K562 (cell line): ENCODE measurements at regions not wholly inside any gene's neighbourhood (a gene's known extent, or its start where the extent isn't known, plus 50 kb on each side); places are given as distances from the start of the nearest gene placed in this dataset.

Experiments
- ATAC-seq: fragments of 200-7000 bp; cut with Tn5 transposase; 3 replicates; pipeline ENCODE4 v1.9.1; 2020; ENCODE audit warnings: moderate library complexity
- BruUV-seq: library from RNA; stranded (reverse); fragments of 400-500 nt; replicated peaks from 2 replicates; lab custom pipeline; 2021; lab: Mats Ljungman, UMichigan
- CTCF ChIA-PET: fragments of 300-600 bp; formaldehyde crosslinking; extraction: SDS; loops from one replicate; lab custom pipeline; 2021; ENCODE audit warnings: low intra/inter-chr PET ratio; lab: Yijun Ruan, JAX
- POLR2A ChIA-PET: fragments of 300-600, 350-650 bp; sonication (Branson Sonifier 250); formaldehyde crosslinking; extraction: SDS; loops from one replicate; lab custom pipeline; 2021; ENCODE audit warnings: antibody characterized with exemption, inconsistent platforms; lab: Yijun Ruan, JAX
- DNase-seq, 4 experiments: peaks; one replicate each; pipeline versions ENCODE4 v3.0.0 to v3.0.0-alpha.2; 2011 to 2018; ENCODE audit warnings: low spot score in 3 of 4, mixed read lengths in 3 of 4; ENCODE audit errors: extremely low read depth in 1 of 4
- FAIRE-seq: peaks from 2 replicates; lab custom pipeline; 2011; peaks lifted over from hg19 to GRCh38; lab: Jason Lieb, UNC
- H2AFZ ChIP-seq: 2 replicates; pipeline ENCODE4 v1.6.0; 2011; ENCODE audit warnings: low read depth, low read length, control low read depth, inconsistent platforms
- H3K27ac ChIP-seq: fragments of 200-600 bp; 3 replicates; pipeline ENCODE4 v1.8.0; 2011; ENCODE audit warnings: low read depth, mild to moderate bottlenecking, control low read depth, inconsistent platforms, low read length, moderate library complexity, mixed read lengths; ENCODE audit errors: extremely low read depth
- H3K27me3 ChIP-seq, 2 experiments: fragments of 300-600 bp in 1 of 2; 2 replicates in 1 of 2; 3 replicates in 1 of 2; pipeline versions ENCODE4 v1.6.0 to v1.8.0; 2011; ENCODE audit warnings: inconsistent platforms in 2 of 2, low read length in 2 of 2, mild to moderate bottlenecking in 1 of 2, mixed read lengths in 1 of 2, moderate library complexity in 1 of 2; ENCODE audit not compliant: control insufficient read depth in 2 of 2, insufficient read depth in 2 of 2
- H3K36me3 ChIP-seq: fragments of 300-600 bp; 3 replicates; pipeline ENCODE4 v1.8.0; 2011; ENCODE audit warnings: mild to moderate bottlenecking, low read length, inconsistent platforms; ENCODE audit not compliant: control insufficient read depth, insufficient read depth
- H3K4me1 ChIP-seq, 2 experiments: fragments of 200-600 bp in 1 of 2; replicated peaks in 1 of 2; 2 replicates in 1 of 2; 3 replicates in 1 of 2; pipeline versions ENCODE4 v1.5.1 to v1.8.0; 2011; ENCODE audit warnings: inconsistent platforms in 2 of 2, low read length in 2 of 2, mild to moderate bottlenecking in 1 of 2, mixed read lengths in 1 of 2, moderate library complexity in 1 of 2; ENCODE audit not compliant: control insufficient read depth in 2 of 2, insufficient read depth in 2 of 2
- H3K4me2 ChIP-seq: 2 replicates; pipeline ENCODE4 v1.6.1; 2011; ENCODE audit warnings: low read length, control low read depth, inconsistent platforms, mixed read lengths; ENCODE audit not compliant: insufficient read depth
- H3K4me3 ChIP-seq: fragments of 200-600 bp; sonication (generic), shearing (Covaris generic); 2 replicates; pipeline ENCODE4 v1.5.1; 2016; ENCODE audit warnings: control low read depth, inconsistent platforms
- H3K79me2 ChIP-seq: fragments of 200-600 bp; 3 replicates; pipeline ENCODE4 v1.8.0; 2011; ENCODE audit warnings: low read length, inconsistent platforms; ENCODE audit not compliant: control insufficient read depth, insufficient read depth
- H3K9ac ChIP-seq, 2 experiments: 2 replicates each; pipeline versions ENCODE4 v1.6.0 to v1.6.1; 2011; ENCODE audit warnings: low read depth in 2 of 2, low read length in 2 of 2, control low read depth in 1 of 2, inconsistent platforms in 1 of 2, mild to moderate bottlenecking in 1 of 2, mixed read lengths in 1 of 2; ENCODE audit not compliant: insufficient read depth in 1 of 2
- H3K9me1 ChIP-seq: one replicate; pipeline ENCODE4 v1.6.0; 2011; ENCODE audit warnings: inconsistent platforms, mild to moderate bottlenecking, low read length, moderate library complexity; ENCODE audit not compliant: control insufficient read depth, insufficient read depth
- H3K9me3 ChIP-seq: replicated peaks from 2 replicates; pipeline ENCODE4 v1.5.1; 2011; ENCODE audit warnings: low read depth, low read length, inconsistent platforms; ENCODE audit not compliant: control insufficient read depth, insufficient read depth
- H4K20me1 ChIP-seq: replicated peaks from 2 replicates; pipeline ENCODE4 v1.6.1; 2011; ENCODE audit warnings: low read length, inconsistent platforms, mixed read lengths; ENCODE audit not compliant: control insufficient read depth, insufficient read depth
- FOXA1 ChIP-seq: fragments of 450-650 bp; IDR thresholded peaks from 2 replicates; pipeline ENCODE4 v1.6.1; 2016; ENCODE audit warnings: mild to moderate bottlenecking, borderline replicate concordance
- MAZ ChIP-seq, 2 experiments: fragments of 450-650 bp in 1 of 2; sonication (generic) in 1 of 2; formaldehyde crosslinking; IDR thresholded peaks in 1 of 2; conservative IDR thresholded peaks in 1 of 2; 2 replicates each; pipeline versions ENCODE4 v1.4.0 to v1.5.0; 2020; ENCODE audit warnings: mild to moderate bottlenecking in 1 of 2, missing genetic modification reagents in 1 of 2
- PTBP1 ChIP-seq: fragments of 200-400 bp; formaldehyde crosslinking; IDR thresholded peaks from 2 replicates; pipeline ENCODE4 v1.6.1; 2017; ENCODE audit warnings: low read depth, low read length
- SIRT6 ChIP-seq: IDR thresholded peaks from one replicate; pipeline ENCODE4 v1.6.1; 2012; ENCODE audit warnings: low read depth, mild to moderate bottlenecking, control low read depth, inconsistent platforms, low read length, moderate library complexity
- SMARCB1 ChIP-seq: IDR thresholded peaks from 2 replicates; pipeline ENCODE4 v1.6.1; 2011; ENCODE audit warnings: improper control_type of control experiment, low read depth; ENCODE audit not compliant: insufficient read length
- SP1 ChIP-seq: sonication (generic); formaldehyde crosslinking; IDR thresholded peaks from 2 replicates; pipeline ENCODE4 v1.8.1; 2022; ENCODE audit warnings: mild to moderate bottlenecking, missing genetic modification reagents
- SRSF7 ChIP-seq: fragments of 200-400 bp; formaldehyde crosslinking; optimal IDR thresholded peaks from 2 replicates; pipeline ENCODE3; 2017; ENCODE audit warnings: mild to moderate bottlenecking, low read depth, low read length
- WGBS: fragments of 100-300 bp; shearing (Covaris generic); methylation state at CpG from one replicate; pipeline ENCODE4 v1.1.6; 2016; ENCODE audit warnings: low coverage, mixed read lengths; ENCODE audit not compliant: insufficient coverage; ENCODE audit errors: missing lambda C conversion rate; 5-methylcytosine and 5-hydroxymethylcytosine counted together
- in situ Hi-C: fragments of 300-500 bp; cut with MboI; formaldehyde crosslinking; loops from 4 replicates; pipeline ENCODE4 v1.15.0; 2018; ENCODE audit warnings: inconsistent platforms, mixed read lengths
- intact Hi-C: fragments of 100-400 bp; cut with micrococcal nuclease; formaldehyde crosslinking; loops from 2 replicates; pipeline ENCODE4 v1.14.2; 2022
- TF ChIP-seq, protein P1 (sequence below), 2 experiments: fragments of 450-650 bp; IDR thresholded peaks; 2 replicates each; pipeline ENCODE4 v1.6.1; 2016
- TF ChIP-seq, protein P2 (sequence below): fragments of 250-450 bp; sonication (Bioruptor Pico); IDR thresholded peaks from 2 replicates; pipeline ENCODE4 v1.4.0; 2020; ENCODE audit warnings: mild to moderate bottlenecking, moderate library complexity
- TF ChIP-seq, protein P3 (sequence below): fragments of 450-650 bp; formaldehyde crosslinking; conservative IDR thresholded peaks from 2 replicates; pipeline ENCODE4 v1.4.0; 2022; ENCODE audit warnings: mild to moderate bottlenecking, missing genetic modification characterization

DNA sequence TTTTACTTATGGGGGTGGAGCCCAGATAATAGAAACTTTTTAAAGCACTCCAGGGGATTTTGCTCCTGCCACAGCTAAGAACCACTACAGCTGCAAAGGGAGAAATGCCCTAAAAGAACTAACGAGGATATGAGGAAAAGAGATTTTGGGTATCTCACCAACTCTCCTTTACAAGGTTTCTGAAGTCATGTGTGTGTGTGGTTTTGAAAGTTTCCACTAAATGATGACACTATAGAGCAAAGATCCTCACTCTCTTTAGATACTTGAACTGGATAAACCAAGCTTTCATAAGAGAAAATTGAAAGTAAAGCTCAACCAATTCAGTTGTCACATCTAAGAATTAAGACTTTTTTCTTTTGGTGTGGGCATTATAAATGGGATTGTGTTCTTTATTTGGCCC lies 455.3 kb upstream of the ALCAM start (continued):
- TF ChIP-seq, protein P1, sequence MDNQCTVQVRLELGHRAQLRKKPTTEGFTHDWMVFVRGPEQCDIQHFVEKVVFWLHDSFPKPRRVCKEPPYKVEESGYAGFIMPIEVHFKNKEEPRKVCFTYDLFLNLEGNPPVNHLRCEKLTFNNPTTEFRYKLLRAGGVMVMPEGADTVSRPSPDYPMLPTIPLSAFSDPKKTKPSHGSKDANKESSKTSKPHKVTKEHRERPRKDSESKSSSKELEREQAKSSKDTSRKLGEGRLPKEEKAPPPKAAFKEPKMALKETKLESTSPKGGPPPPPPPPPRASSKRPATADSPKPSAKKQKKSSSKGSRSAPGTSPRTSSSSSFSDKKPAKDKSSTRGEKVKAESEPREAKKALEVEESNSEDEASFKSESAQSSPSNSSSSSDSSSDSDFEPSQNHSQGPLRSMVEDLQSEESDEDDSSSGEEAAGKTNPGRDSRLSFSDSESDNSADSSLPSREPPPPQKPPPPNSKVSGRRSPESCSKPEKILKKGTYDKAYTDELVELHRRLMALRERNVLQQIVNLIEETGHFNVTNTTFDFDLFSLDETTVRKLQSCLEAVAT (IDR thresholded peaks at IDR 0.05), result no peak
- TF ChIP-seq SMARCB1, result no peak
- no peak for TF ChIP-seq SP1 (CRISPR knock-in tag)

DNA sequence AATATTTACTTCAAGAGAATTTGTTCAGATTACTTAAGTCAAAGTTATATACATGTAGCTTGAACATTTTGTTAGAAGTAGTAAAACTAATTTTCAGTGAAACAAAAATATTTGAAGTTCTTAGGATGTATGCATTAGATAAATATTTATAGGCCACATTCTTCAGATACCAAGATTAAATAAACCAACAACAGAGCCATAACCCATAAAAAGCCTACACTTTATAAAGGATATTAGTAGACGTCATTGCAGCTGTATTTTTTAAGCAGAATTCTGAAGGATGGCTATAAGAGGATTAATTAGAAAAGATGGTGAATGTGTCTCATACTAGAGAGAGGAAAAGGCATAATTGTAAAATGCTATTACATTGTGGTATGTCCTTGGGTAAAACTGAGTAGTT lies 449.7 kb upstream of the ALCAM start:
- no peak overlapping the region for H3K9ac ChIP-seq
- no peaks in the 10 kb centered on the region for H3K27me3 ChIP-seq
- POLR2A ChIA-PET, result no interaction called here
- CTCF ChIA-PET, result no interaction called here
- no peak for TF ChIP-seq FOXA1
- TF ChIP-seq SRSF7, result no peak
- no peak for TF ChIP-seq MAZ (CRISPR knock-in tag; conservative IDR thresholded peaks at IDR 0.05 in 1 of 2, IDR thresholded peaks at IDR 0.05 in 1 of 2)
- TF ChIP-seq PTBP1, result no peak
- TF ChIP-seq, protein P2, sequence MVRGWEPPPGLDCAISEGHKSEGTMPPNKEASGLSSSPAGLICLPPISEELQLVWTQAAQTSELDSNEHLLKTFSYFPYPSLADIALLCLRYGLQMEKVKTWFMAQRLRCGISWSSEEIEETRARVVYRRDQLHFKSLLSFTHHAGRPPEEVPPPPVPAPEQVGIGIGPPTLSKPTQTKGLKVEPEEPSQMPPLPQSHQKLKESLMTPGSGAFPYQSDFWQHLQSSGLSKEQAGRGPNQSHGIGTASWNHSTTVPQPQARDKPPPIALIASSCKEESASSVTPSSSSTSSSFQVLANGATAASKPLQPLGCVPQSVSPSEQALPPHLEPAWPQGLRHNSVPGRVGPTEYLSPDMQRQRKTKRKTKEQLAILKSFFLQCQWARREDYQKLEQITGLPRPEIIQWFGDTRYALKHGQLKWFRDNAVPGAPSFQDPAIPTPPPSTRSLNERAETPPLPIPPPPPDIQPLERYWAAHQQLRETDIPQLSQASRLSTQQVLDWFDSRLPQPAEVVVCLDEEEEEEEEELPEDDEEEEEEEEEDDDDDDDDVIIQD, result no peak
- TF ChIP-seq, protein P3, sequence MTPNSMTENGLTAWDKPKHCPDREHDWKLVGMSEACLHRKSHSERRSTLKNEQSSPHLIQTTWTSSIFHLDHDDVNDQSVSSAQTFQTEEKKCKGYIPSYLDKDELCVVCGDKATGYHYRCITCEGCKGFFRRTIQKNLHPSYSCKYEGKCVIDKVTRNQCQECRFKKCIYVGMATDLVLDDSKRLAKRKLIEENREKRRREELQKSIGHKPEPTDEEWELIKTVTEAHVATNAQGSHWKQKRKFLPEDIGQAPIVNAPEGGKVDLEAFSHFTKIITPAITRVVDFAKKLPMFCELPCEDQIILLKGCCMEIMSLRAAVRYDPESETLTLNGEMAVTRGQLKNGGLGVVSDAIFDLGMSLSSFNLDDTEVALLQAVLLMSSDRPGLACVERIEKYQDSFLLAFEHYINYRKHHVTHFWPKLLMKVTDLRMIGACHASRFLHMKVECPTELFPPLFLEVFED, result no peak
- TF ChIP-seq SIRT6, result no peak
- no peak overlapping the region for H3K4me3 ChIP-seq
- H3K4me2 ChIP-seq, result no peak overlapping the region
- H3K36me3 ChIP-seq, result no peaks in the 10 kb centered on the region
- no peaks in the 10 kb centered on the region for H4K20me1 ChIP-seq
- no peak overlapping the region for H2AFZ ChIP-seq
- BruUV-seq, result no TSS peak
- 0% methylated on average over 1 of the region's 1 CpG for whole genome bisulfite sequencing
- no peak for ATAC-seq
- FAIRE-seq, result no peak
- H3K79me2 ChIP-seq, result no peaks in the 10 kb centered on the region
- no peaks in the 10 kb centered on the region for H3K9me1 ChIP-seq
- DNase-seq, result no peak
- no peaks in the 10 kb centered on the region for H3K9me3 ChIP-seq
- intact Hi-C loops (no loop called here), in situ Hi-C loops (no loop called here)
- H3K4me1 ChIP-seq, result no peaks in the 10 kb centered on the region
- H3K27ac ChIP-seq, result no peak overlapping the region
